ENCODE measurements at regions not wholly inside any gene's neighbourhood (a gene's known extent, or its start where the extent isn't known, plus 50 kb on each side); places are given as distances from the start of the nearest gene placed in this dataset.

DNA sequence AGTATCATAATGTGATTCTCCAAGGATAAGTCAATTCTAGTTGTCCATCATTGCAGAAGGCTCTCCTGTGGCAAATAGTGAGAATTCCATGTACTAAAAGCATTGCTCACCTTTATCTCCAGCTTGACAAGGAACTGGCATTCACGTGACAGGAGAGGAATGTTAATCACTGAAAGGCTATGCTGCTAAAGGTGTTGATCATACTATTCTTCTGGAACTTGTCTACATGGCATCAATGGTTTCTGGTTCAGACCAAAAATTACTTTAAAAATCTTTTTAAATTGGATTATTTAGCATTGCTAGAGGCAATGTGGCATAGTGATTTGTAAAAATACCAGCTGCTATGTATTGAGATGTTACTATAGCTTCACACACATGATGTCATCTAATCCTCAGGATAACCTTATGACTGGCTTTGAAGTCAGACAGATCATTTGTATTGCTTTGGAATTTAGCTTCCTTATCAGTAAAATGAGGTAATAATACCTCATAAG is 414.4 kb downstream of the MTX2 start:
- no peak for DNase-seq (ENCODE audit: low read depth)
- in situ Hi-C loops (cut with HindIII; ENCODE audit: low sequenced_read_pairs): no loop called here
- H3K4me3 ChIP-seq (ENCODE audit: low read depth, low read length): no peak overlapping the region
- TF ChIP-seq, protein P1, sequence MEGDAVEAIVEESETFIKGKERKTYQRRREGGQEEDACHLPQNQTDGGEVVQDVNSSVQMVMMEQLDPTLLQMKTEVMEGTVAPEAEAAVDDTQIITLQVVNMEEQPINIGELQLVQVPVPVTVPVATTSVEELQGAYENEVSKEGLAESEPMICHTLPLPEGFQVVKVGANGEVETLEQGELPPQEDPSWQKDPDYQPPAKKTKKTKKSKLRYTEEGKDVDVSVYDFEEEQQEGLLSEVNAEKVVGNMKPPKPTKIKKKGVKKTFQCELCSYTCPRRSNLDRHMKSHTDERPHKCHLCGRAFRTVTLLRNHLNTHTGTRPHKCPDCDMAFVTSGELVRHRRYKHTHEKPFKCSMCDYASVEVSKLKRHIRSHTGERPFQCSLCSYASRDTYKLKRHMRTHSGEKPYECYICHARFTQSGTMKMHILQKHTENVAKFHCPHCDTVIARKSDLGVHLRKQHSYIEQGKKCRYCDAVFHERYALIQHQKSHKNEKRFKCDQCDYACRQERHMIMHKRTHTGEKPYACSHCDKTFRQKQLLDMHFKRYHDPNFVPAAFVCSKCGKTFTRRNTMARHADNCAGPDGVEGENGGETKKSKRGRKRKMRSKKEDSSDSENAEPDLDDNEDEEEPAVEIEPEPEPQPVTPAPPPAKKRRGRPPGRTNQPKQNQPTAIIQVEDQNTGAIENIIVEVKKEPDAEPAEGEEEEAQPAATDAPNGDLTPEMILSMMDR (IDR thresholded peaks at IDR 0.05; ENCODE audit: low read depth, low read length, missing control alignments): no peak

- in situ Hi-C loops (cut with HindIII; ENCODE audit: low sequenced_read_pairs): no loop called here
- TF ChIP-seq, protein P1 (IDR thresholded peaks at IDR 0.05; ENCODE audit: low read depth, low read length, missing control alignments): no peak
- DNase-seq (ENCODE audit: low read depth): no peak
Measured at GRCh38 chr2:176685908-176686307, 416.7 kb downstream of the MTX2 start.

GRCh38 chr2:176686328-176686727 is 417.1 kb downstream of the MTX2 start:
- no peak overlapping the region for H3K4me3 ChIP-seq (ENCODE audit: low read depth, low read length)
- in situ Hi-C loops (cut with HindIII; ENCODE audit: low sequenced_read_pairs): no loop called here
- no peak for DNase-seq (ENCODE audit: low read depth)
- TF ChIP-seq, protein P1 (IDR thresholded peaks at IDR 0.05; ENCODE audit: low read depth, low read length, missing control alignments): no peak

More at GRCh38 chr2:176685908-176686307, 416.7 kb downstream of the MTX2 start:
- no peak overlapping the region for H3K4me3 ChIP-seq (ENCODE audit: low read depth, low read length)

DNA sequence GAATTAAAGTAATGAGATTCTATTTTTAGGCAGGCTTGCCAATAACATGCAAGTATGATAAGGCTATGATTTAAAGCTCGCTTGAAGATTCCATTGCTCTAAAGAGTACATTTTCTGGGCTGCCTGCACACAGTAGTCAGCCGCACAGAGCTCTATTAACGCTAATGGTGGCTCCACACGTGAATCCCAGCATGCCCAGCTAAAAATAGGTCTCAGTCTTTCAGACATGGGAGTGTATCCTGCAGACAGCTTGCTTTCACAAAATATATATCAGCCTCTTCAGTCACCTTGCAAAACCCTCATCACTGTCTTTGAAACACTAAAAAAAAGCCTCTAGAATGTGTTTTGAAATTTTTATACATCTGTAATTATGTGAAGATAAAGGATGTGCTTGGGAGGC is 418.1 kb downstream of the MTX2 start:
- in situ Hi-C loops (cut with HindIII; ENCODE audit: low sequenced_read_pairs): no loop called here
- no peak for DNase-seq (ENCODE audit: low read depth)
- no peak overlapping the region for H3K4me3 ChIP-seq (ENCODE audit: low read depth, low read length)
- TF ChIP-seq, protein P1 (IDR thresholded peaks at IDR 0.05; ENCODE audit: low read depth, low read length, missing control alignments): no peak

GRCh38 chr2:176687944-176688343 is 418.7 kb downstream of the MTX2 start:
- in situ Hi-C loops (cut with HindIII; ENCODE audit: low sequenced_read_pairs): no loop called here
- DNase-seq (ENCODE audit: low read depth): no peak
- TF ChIP-seq, protein P1 (IDR thresholded peaks at IDR 0.05; ENCODE audit: low read depth, low read length, missing control alignments): no peak
- H3K4me3 ChIP-seq (ENCODE audit: low read depth, low read length): no peak overlapping the region

- H3K4me3 ChIP-seq (ENCODE audit: low read depth, low read length): no peak overlapping the region
- no peak for DNase-seq (ENCODE audit: low read depth)
- TF ChIP-seq, protein P1 (IDR thresholded peaks at IDR 0.05; ENCODE audit: low read depth, low read length, missing control alignments): no peak
- in situ Hi-C loops (cut with HindIII; ENCODE audit: low sequenced_read_pairs): no loop called here
Measured at GRCh38 chr2:176689711-176690110, 420.5 kb downstream of the MTX2 start.

GRCh38 chr2:176691471-176691870 is 422.2 kb downstream of the MTX2 start:
- in situ Hi-C loops (cut with HindIII; ENCODE audit: low sequenced_read_pairs): no loop called here
- TF ChIP-seq, protein P1 (IDR thresholded peaks at IDR 0.05; ENCODE audit: low read depth, low read length, missing control alignments): no peak
- no peak for DNase-seq (ENCODE audit: low read depth)
- no peak overlapping the region for H3K4me3 ChIP-seq (ENCODE audit: low read depth, low read length)

Data from astrocyte of the cerebellum (primary cell).